Endothelial cell of umbilical vein (primary cell): ENCODE measurements at regions not wholly inside any gene's neighbourhood (a gene's known extent, or its start where the extent isn't known, plus 50 kb on each side); places are given as distances from the start of the nearest gene placed in this dataset.

Experiments used
- BruUV-seq: library from RNA; stranded (reverse); fragments of 400-500 nt; replicated peaks from 2 replicates; lab custom pipeline; 2021; lab: Mats Ljungman, UMichigan
- CTCF ChIA-PET: fragments of 300-600, 350-600 bp; sonication (Branson Sonifier 250); formaldehyde crosslinking; loops from one replicate; lab custom pipeline; 2021; ENCODE audit warnings: antibody characterized with exemption, inconsistent platforms; lab: Charles Lee
- POLR2A ChIA-PET: fragments of 300-600, 350-600 bp; sonication (Branson Sonifier 250); formaldehyde crosslinking; loops from one replicate; lab custom pipeline; 2021; ENCODE audit warnings: antibody characterized with exemption, inconsistent platforms; lab: Charles Lee
- DNase-seq: peaks from one replicate; pipeline ENCODE4 v3.0.0-alpha.2; 2011; ENCODE audit warnings: low read depth, low spot score
- FAIRE-seq: peaks from 2 replicates; lab custom pipeline; 2011; peaks lifted over from hg19 to GRCh38; lab: Jason Lieb, UNC
- H2AFZ ChIP-seq: 2 replicates; pipeline ENCODE4 v1.6.0; 2012; ENCODE audit warnings: low read depth, low read length, control low read depth, inconsistent platforms
- H3K27ac ChIP-seq: 2 replicates; pipeline ENCODE4 v1.5.1; 2011; ENCODE audit warnings: low read depth, mild to moderate bottlenecking, control low read depth, low read length, moderate library complexity; ENCODE audit not compliant: insufficient read depth
- H3K27me3 ChIP-seq, 2 experiments: 2 replicates each; pipeline versions ENCODE4 v1.6.0 to v1.6.1; 2011; ENCODE audit warnings: low read length in 2 of 2, mixed read lengths in 1 of 2; ENCODE audit not compliant: control insufficient read depth in 2 of 2, insufficient read depth in 2 of 2
- H3K36me3 ChIP-seq, 2 experiments: 2 replicates in 1 of 2; 3 replicates in 1 of 2; pipeline ENCODE4 v1.5.1; 2011; ENCODE audit warnings: low read length in 2 of 2, mild to moderate bottlenecking in 1 of 2, moderate library complexity in 1 of 2; ENCODE audit not compliant: control insufficient read depth in 2 of 2, insufficient read depth in 2 of 2; ENCODE audit errors: extremely low read depth in 1 of 2
- H3K4me1 ChIP-seq: 3 replicates; pipeline ENCODE4 v1.5.1; 2011; ENCODE audit warnings: mild to moderate bottlenecking, low read length; ENCODE audit not compliant: control insufficient read depth, insufficient read depth; ENCODE audit errors: extremely low read depth
- H3K4me2 ChIP-seq: 2 replicates; pipeline ENCODE4 v1.6.1; 2011; ENCODE audit warnings: low read length, control low read depth, mixed read lengths; ENCODE audit not compliant: insufficient read depth
- H3K4me3 ChIP-seq, 3 experiments: fragments of 200-600 bp in 1 of 3; sonication (generic), shearing (Covaris generic) in 1 of 3; replicated peaks in 1 of 3; 2 replicates each; pipeline ENCODE4 v1.5.1; 2011 to 2016; ENCODE audit warnings: control low read depth in 3 of 3, low read length in 3 of 3, mild to moderate bottlenecking in 2 of 3, inconsistent platforms in 1 of 3, low read depth in 1 of 3, moderate library complexity in 1 of 3; ENCODE audit not compliant: insufficient read depth in 1 of 3
- H3K79me2 ChIP-seq: 2 replicates; pipeline ENCODE4 v1.6.0; 2012; ENCODE audit warnings: low read length, inconsistent platforms; ENCODE audit not compliant: control insufficient read depth, insufficient read depth
- H3K9ac ChIP-seq: replicated peaks from 2 replicates; pipeline ENCODE3; 2011; ENCODE audit warnings: low read length, control low read depth; ENCODE audit not compliant: insufficient read depth; ENCODE audit errors: extremely low read depth
- H3K9me1 ChIP-seq: replicated peaks from 3 replicates; pipeline ENCODE4 v1.6.0; 2011; ENCODE audit warnings: mild to moderate bottlenecking, low read length; ENCODE audit not compliant: control insufficient read depth, insufficient read depth; ENCODE audit errors: extremely low read depth
- H3K9me3 ChIP-seq: replicated peaks from 2 replicates; pipeline ENCODE4 v1.5.1; 2012; ENCODE audit warnings: low read length, inconsistent platforms; ENCODE audit not compliant: control insufficient read depth, insufficient read depth
- H4K20me1 ChIP-seq: replicated peaks from 2 replicates; pipeline ENCODE3; 2011; ENCODE audit warnings: mild to moderate bottlenecking, low read length; ENCODE audit not compliant: control insufficient read depth, insufficient read depth; ENCODE audit errors: extremely low read depth
- EZH2 ChIP-seq: IDR thresholded peaks from 2 replicates; pipeline ENCODE4 v1.6.1; 2012; ENCODE audit warnings: borderline replicate concordance, low read depth, mild to moderate bottlenecking, moderate library complexity, low read length, inconsistent platforms; ENCODE audit not compliant: severe bottlenecking
- FOS ChIP-seq: IDR thresholded peaks from 2 replicates; pipeline ENCODE4 v1.6.1; 2011; ENCODE audit warnings: mild to moderate bottlenecking, low read length, moderate library complexity, borderline replicate concordance; ENCODE audit not compliant: insufficient read depth
- GATA2 ChIP-seq: IDR thresholded peaks from 2 replicates; pipeline ENCODE4 v1.7.0; 2011; ENCODE audit warnings: low read depth, mild to moderate bottlenecking, moderate library complexity, mixed read lengths, low read length; ENCODE audit not compliant: insufficient read length, insufficient read depth
- JUN ChIP-seq: IDR thresholded peaks from 2 replicates; pipeline ENCODE4 v1.6.1; 2011; ENCODE audit warnings: borderline replicate concordance, low read depth; ENCODE audit not compliant: insufficient read length, insufficient read depth
- MYC ChIP-seq: IDR thresholded peaks from one replicate; pipeline ENCODE4 v1.6.1; 2011; ENCODE audit warnings: mild to moderate bottlenecking, low read depth, low read length
- POLR2A ChIP-seq: IDR thresholded peaks from 2 replicates; pipeline ENCODE4 v1.6.1; 2012; ENCODE audit warnings: low read depth, mild to moderate bottlenecking, control low read depth, low read length
- POLR2AphosphoS5 ChIP-seq: IDR thresholded peaks from 2 replicates; pipeline ENCODE4 v1.6.1; 2012; ENCODE audit warnings: low read depth, mild to moderate bottlenecking, control low read depth, low read length, moderate library complexity; ENCODE audit not compliant: insufficient read depth
- dilution Hi-C: fragments of 300-500 bp; cut with MboI; formaldehyde crosslinking; loops from one replicate; pipeline ENCODE4 v1.15.0; 2019; ENCODE audit warnings: low sequenced_read_pairs; ENCODE audit not compliant: extremely low pct_ligation_motif_present
- intact Hi-C: fragments of 100-400 bp; cut with micrococcal nuclease; formaldehyde crosslinking; loops from one replicate; pipeline ENCODE4 v1.10.0; 2022
- TF ChIP-seq, protein P1 (sequence below), 2 donors: IDR thresholded peaks; 1 replicate in 1 of 2; 2 replicates in 1 of 2; pipeline ENCODE4 v1.5.1; 2011; ENCODE audit warnings: low read length in 2 of 2, mild to moderate bottlenecking in 2 of 2, moderate library complexity in 2 of 2, control low read depth in 1 of 2, inconsistent platforms in 1 of 2, low read depth in 1 of 2; ENCODE audit not compliant: insufficient read depth in 1 of 2; ENCODE audit errors: extremely low read depth in 1 of 2
- TF ChIP-seq, protein P2 (sequence below): IDR thresholded peaks from 2 replicates; pipeline ENCODE4 v1.6.1; 2011; ENCODE audit not compliant: insufficient read depth, insufficient read length

- H3K27me3 ChIP-seq = no peaks in the 10 kb centered on the region
- CTCF ChIA-PET = interaction anchor here (0.9 to 1.4 kb wide), 2 partner anchors 9 to 161 kb away, joined by 3 read pairs; no protein-coding TSS in a partner anchor
- no peak overlapping the region for H2AFZ ChIP-seq
- H3K9ac ChIP-seq = no peak overlapping the region
- no peak overlapping the region for H3K4me2 ChIP-seq
- DNase-seq = no peak
- no peak for TF ChIP-seq EZH2
- no peak for TF ChIP-seq JUN
- TF ChIP-seq GATA2 = no peak
- no TSS peak for BruUV-seq
- H3K36me3 ChIP-seq = no peaks in the 10 kb centered on the region
- FAIRE-seq = no peak
- no peaks in the 10 kb centered on the region for H3K9me1 ChIP-seq
- no peaks in the 10 kb centered on the region for H4K20me1 ChIP-seq
- H3K79me2 ChIP-seq = no peaks in the 10 kb centered on the region
- H3K9me3 ChIP-seq = peaks cover 3% of the 10 kb centered on the region
- intact Hi-C loops (no loop called here), dilution Hi-C loops (no loop called here)
- H3K4me3 ChIP-seq = no peak overlapping the region
- POLR2A ChIA-PET = no interaction called here
- H3K27ac ChIP-seq = no peak overlapping the region
- H3K4me1 ChIP-seq = no peaks in the 10 kb centered on the region
Measured at GRCh38 chr18:70620837-70621612, 332.2 kb downstream of the SOCS6 start.

DNA sequence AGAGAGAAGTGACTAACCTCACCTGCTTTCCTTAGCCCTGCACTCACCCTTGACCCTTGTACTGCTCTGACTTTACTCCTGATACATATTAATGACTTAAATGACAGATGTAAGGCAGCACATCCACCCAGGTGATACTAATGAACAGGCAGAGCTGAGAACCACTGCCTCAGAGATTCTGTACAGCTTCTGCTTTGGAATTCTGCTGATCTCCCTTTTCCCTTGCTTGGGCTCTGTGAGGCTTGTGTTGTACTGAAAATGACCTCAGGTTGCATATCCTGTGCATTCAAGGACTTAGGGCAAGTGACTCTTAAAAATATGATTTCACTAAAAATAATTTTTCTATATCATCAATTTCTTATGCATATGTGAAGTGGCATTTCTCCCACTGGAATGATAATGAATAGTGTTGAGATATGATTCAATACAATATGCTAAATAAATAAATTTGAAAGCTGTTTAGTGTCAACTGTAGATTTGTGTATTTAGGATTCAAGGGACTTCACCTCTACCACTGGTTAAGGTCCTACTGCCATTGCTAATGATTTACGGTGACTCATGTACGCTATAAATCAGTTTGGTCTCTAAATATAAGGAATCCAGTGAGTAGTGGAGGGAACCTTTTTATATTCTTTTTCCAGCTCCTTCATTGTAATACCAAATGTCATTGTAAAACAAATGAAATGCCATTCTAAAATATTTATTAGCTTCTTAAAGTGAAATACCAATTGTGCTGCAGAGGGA lies 328.3 kb downstream of the SOCS6 start:
- Histone ChIP-seq H3K36me3 (no peaks in the 10 kb centered on the region), H3K4me2 (no peak overlapping the region), H3K79me2 (no peaks in the 10 kb centered on the region), H3K27me3 (no peaks in the 10 kb centered on the region), H3K9ac (no peak overlapping the region), H3K9me1 (no peaks in the 10 kb centered on the region), H2AFZ (no peak overlapping the region), H4K20me1 (no peaks in the 10 kb centered on the region), H3K4me3 (no peak overlapping the region), H3K4me1 (no peaks in the 10 kb centered on the region), H3K27ac (no peak overlapping the region), H3K9me3 (peaks cover 3% of the 10 kb centered on the region)
- dilution Hi-C loops (no loop called here), intact Hi-C loops (no loop called here)
- BruUV-seq = no TSS peak
- FAIRE-seq (no peak), DNase-seq (no peak)
- CTCF ChIA-PET = no interaction called here
- TF ChIP-seq POLR2AphosphoS5 (no peak), POLR2A (no peak), MYC (no peak), GATA2 (no peak), JUN (no peak), FOS (no peak), EZH2 (no peak)
- TF ChIP-seq, protein P1, sequence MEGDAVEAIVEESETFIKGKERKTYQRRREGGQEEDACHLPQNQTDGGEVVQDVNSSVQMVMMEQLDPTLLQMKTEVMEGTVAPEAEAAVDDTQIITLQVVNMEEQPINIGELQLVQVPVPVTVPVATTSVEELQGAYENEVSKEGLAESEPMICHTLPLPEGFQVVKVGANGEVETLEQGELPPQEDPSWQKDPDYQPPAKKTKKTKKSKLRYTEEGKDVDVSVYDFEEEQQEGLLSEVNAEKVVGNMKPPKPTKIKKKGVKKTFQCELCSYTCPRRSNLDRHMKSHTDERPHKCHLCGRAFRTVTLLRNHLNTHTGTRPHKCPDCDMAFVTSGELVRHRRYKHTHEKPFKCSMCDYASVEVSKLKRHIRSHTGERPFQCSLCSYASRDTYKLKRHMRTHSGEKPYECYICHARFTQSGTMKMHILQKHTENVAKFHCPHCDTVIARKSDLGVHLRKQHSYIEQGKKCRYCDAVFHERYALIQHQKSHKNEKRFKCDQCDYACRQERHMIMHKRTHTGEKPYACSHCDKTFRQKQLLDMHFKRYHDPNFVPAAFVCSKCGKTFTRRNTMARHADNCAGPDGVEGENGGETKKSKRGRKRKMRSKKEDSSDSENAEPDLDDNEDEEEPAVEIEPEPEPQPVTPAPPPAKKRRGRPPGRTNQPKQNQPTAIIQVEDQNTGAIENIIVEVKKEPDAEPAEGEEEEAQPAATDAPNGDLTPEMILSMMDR (IDR thresholded peaks at IDR 0.05; ENCODE audit: extremely low read depth in 1 of 2, insufficient read depth in 1 of 2, low read depth in 1 of 2, low read length in 2 of 2) = no peak
- TF ChIP-seq, protein P2, sequence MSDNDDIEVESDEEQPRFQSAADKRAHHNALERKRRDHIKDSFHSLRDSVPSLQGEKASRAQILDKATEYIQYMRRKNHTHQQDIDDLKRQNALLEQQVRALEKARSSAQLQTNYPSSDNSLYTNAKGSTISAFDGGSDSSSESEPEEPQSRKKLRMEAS = no peak
- POLR2A ChIA-PET = no interaction called here
